Activated gamma-delta T cell treated with anti-CD3 and anti-CD28 coated beads, Interleukin-2, amount 50 U/mL, for 16 hours (primary cell): ENCODE measurements at regions not wholly inside any gene's neighbourhood (a gene's known extent, or its start where the extent isn't known, plus 50 kb on each side); places are given as distances from the start of the nearest gene placed in this dataset.

Experiments
- DNase-seq: peaks from one replicate; pipeline ENCODE4 v3.0.0-alpha.2; 2020; ENCODE audit warnings: low read depth

DNA sequence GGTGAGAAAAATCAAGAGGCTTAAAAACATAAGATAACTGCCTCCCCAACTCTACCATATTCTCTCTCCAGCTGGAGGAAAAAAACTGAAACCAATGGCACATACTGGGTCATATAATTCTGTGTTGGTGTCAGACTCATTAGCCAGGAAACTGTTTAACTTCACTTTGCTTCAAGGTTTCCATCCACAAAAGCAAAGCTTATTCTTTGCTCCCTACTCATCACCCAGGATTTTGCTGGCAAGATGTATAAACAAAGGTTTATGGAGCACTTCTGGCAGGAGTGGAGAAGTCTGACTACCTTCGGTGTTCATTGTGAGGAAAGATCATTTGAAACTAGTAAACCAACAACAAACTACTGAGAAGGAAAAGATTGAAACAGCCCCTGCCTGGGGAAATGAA lies 197.5 kb upstream of the SERP2 start:
- no peak for DNase-seq

DNA sequence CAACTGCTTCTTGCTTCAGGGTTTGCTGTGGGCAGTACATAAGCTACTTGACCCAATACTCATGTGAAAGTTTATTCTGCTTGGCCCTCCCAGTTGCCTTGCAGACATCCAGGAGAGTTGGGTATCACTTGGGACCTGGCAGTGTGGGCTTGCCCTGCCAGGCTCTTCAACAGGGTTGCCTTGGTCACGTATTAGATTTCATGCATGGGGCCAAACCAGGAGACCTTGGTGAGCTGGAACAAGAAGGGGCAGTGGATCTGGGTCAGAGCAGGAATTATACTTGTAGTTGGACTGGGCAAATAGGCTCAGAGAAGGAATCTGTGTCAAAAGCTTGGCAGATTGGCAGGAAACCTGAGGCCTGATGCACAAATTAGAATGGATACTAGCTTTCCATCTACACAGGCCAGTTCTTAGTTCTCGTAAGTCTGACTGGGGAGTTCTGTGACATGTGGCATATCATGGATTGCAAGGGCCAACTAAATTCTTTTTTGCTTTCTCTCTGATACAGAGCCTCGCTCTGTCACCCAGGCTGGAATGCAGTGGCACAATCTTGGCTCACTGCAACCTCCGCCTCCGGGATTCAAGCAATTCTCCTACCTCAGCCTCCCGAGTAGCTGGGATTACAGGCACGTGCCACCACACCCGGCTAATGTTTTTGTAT lies 192.6 kb upstream of the SERP2 start:
- DNase-seq: no peak

GRCh38 chr13:44181931-44182330 lies 191.7 kb upstream of the SERP2 start:
- no peak for DNase-seq

GRCh38 chr13:44184740-44185139 lies 188.9 kb upstream of the SERP2 start:
- no peak for DNase-seq

DNA sequence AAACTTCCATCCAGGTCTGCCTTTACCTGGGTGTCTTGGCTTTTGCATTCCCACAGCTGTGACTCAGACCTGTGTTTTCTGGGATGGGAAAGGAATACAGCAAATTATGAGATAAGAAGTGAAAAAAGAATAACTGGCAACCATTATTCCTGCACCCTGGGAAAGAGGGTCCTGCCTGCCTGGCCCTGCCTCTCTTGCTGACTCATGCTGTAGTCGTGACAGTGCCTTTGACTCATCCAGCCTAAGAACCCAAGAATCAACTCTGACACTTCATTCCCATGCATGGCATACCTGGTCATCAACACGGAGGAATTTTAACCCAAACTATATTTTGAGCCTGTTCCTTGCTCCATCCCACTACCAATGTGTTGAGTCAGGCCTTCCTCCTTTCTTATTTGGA lies 185.4 kb upstream of the SERP2 start:
- no peak for DNase-seq

DNA sequence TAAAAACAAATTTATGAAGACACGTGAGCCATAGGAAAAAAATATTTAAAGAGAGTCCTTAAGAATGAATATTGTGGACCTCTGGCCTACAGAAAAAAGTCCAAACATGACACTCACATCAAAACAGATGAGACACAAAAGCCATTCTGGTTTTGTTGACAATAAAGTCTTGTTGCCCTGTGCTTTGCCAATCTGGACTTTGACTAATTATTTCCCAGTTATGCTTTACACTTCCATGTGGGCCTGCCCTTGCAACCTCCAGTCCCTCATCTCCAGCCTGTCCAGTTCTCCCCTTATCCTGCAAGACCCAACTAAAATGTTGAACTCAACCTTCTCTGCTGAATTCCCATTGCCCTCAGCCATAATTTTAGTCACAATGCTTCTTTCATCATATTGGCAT lies 184.5 kb upstream of the SERP2 start:
- DNase-seq: no peak

DNA sequence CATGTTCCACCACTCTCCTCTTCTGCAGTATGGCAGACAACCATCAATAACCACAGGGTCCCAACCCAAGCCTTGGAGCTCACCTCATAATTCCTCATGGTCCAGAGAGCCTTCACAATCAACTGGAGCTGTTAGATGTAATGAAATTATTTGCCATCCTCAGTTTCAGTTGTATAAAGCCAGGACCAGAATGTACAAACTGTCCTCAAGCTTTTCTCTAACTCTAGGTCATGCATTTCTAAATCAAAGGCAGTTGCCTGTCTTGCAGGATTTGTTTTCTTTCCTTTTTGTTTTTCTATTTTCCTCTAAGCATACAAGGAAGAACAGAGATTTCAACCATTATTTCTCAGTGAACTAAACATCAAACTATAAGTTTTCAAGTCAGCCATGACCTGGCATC lies 182.5 kb upstream of the SERP2 start:
- no peak for DNase-seq

GRCh38 chr13:44191504-44192171 lies 182.0 kb upstream of the SERP2 start:
- DNase-seq: peak; percentile 19

DNA sequence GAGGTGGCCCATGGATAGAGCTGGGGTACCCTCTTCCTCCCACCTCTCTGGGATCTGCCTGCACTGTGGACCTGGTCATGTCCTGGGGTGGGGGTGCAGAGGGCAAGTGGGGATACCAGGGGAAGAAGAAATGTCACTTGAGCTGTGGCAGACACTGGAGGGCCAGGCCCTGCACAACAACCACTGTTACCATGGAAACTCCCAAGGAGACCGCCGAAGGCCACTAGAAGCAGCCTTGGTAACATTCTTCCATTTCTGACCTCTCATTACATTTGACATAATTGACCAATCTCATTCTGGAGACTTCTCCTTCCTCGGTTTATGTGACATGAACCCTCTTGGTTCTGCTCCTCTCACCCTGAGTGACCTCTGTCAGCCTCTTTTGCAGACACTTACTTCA lies 179.9 kb upstream of the SERP2 start:
- no peak for DNase-seq

DNA sequence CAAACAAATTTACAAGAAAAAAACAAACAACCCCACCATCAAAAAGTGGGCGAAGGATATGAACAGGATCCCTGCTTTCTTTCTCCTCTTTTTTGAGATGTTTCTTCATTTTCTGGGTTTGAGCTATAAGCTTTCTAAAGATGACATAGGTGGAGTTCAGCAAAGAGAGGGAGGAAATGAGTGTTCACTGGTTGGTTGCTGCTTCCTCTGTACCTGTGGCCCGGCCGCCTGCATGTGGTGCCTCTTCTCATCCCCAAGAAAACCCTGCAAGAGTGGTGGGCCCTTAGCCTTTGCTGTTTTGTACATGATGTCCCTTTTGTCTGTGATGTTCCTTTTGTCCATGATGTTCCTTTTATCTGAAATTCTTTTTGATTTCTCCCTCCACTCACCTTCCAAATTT lies 178.4 kb upstream of the SERP2 start:
- DNase-seq: no peak

DNA sequence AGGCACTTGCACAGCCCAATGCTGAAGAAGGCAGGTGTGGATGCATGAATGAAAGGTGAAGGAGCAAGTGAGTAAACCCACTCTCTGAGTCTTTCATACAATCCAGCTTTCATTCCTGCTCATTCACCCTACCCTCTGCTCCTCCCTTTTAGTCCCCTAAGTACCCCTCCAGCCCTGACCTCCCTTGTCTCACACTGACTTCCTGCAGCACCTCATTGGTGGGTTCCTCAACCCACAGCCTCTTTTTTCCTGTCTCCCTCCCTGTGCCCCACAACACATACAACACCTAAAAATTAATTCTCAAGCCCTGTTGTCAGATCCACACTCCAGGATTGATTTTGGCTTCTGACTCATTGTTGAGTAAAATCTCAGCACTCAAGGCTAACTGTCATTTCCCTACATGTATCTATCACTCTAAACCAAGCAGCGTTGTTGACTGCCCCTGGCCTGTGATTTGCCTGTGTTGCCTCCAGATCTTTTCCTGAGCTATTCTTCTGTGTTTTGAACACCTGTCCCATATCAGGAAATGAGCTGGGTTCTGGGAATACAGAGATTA lies 177.3 kb upstream of the SERP2 start:
- no peak for DNase-seq

DNA sequence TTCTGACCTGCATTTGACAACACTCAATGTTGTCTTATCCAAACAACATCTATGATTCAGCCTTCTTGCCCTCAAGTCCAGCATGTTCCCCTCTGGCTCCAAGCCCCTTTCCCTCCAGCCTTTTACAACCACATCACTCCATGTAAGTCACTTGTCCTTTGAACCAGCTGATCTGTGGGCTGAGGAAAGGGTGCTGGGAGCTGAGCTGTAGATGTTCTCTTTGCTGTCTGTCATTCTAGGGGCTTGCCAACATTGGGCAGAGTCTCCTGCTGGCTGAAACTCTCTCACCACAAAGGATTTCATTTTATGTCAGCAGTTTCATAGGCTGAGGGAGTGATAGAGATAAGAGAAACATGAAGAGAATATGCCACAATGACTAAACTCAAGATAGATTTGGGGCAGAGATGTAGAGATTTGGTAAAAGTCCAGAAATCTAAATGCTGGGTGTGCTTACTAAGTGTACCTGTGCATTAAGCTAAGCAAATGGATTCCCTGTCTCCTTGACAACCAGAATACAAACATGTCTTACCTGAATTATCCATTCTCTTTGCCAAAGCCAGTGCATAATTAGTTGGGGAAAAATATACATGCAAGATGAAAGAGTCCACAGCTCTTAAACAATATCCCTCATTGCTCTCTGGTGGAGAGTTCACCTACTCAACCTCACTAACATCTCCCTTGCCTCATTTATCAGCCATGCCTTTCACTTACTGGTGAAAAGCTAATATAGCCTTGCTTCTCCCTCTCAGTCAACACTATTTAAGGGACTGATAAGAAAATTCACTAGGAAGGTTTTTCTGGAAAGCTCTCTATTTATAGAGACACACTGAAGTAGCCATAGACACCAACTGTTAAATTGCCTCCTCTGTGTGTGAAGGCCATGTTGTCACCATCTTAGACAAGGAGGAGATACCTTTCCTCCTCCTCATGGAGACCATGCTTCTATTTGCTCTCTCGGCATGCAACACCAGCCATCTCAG lies 175.5 kb upstream of the SERP2 start:
- DNase-seq: no peak

DNA sequence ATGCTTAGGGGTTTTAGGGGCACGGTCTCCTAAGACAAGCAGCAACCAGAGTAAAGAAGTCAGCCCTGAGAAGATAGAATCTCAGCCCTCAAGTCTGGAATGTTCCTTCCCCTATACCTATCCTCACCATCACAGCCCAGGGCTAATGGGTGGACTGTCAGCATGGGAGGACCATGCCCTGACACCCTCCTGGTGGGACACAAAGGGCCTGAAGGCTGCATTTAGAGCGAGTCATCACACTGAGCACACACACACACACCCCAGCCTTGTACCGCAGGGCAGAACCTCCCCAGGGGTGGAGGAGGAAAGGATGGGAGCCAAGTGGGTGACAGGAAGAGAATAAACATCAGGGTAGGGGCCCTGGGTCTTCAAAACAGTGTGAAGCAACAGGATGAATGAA lies 174.8 kb upstream of the SERP2 start:
- no peak for DNase-seq

GRCh38 chr13:44199627-44200207 lies 173.9 kb upstream of the SERP2 start:
- DNase-seq: no peak

DNA sequence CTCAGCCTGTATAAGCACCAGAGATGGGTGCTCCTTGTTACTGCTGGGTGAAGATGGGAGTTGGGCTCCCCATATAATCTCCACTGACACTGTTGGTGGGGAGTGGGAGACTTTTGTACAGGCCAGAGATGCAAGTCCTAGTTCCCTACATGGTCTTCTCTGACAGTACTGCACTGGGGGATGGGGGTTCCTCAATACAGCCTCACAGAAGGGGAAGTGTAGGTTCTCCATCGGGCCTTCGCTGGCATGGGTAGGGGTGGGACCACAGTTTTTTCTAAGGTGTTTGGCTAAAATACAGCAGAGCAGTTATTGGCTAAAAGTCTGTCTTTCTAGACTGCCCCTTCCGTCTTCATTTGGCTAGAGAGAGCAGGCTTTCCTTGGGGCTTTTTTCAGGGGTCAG lies 167.2 kb upstream of the SERP2 start:
- no peak for DNase-seq

- no peak for DNase-seq
Measured at GRCh38 chr13:44207476-44207875, 166.1 kb upstream of the SERP2 start.

DNA sequence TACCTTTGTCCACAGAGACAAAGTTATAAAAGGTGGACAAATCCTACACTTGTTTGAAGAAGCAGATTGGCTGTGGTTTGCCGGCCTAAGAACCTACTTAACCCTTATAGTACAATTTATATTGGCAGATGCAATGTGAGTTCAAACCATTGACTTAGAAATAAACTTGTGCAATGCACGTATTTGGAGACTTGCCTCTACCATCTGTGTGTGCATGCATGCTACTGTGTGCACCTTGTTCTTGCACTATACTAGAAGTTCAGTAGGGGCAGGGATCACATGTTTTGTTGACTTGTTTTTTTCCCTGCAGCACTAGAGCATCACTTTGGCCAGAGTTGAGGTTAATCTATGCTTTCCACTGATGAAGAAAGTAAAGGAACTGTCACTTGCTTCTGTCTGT lies 163.1 kb upstream of the SERP2 start:
- no peak for DNase-seq

GRCh38 chr13:44211286-44211685 lies 162.3 kb upstream of the SERP2 start:
- no peak for DNase-seq

DNA sequence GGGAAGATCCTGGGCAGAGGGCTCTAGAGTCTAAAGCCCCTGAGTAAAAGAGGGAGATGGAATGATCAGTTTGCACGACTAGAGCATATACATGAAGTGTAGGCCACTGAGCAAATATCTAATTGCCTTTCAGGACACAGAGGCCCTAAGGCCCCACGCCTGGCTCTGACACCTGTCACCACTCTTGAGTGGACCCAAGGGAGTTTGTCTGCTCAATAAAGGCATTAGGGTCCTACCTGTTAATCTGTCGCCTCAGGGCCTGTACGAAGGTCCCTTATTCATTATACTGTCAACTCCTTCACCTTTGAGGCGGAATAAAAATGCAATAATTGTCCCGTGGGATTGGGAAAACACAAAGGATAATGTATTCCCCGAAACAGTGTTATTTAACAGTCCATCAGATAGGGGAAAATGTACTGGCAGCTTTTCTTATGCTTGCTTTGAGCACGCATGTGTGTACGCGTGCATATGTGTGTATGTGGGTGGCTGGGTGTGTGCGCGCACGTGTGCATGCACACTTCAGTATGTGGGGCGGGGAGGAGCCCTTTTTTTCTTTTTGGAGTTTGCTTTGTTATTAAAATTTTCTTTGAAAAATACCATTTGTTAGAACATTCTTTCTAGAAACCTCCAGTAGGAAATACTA lies 161.8 kb upstream of the SERP2 start:
- DNase-seq: no peak

DNA sequence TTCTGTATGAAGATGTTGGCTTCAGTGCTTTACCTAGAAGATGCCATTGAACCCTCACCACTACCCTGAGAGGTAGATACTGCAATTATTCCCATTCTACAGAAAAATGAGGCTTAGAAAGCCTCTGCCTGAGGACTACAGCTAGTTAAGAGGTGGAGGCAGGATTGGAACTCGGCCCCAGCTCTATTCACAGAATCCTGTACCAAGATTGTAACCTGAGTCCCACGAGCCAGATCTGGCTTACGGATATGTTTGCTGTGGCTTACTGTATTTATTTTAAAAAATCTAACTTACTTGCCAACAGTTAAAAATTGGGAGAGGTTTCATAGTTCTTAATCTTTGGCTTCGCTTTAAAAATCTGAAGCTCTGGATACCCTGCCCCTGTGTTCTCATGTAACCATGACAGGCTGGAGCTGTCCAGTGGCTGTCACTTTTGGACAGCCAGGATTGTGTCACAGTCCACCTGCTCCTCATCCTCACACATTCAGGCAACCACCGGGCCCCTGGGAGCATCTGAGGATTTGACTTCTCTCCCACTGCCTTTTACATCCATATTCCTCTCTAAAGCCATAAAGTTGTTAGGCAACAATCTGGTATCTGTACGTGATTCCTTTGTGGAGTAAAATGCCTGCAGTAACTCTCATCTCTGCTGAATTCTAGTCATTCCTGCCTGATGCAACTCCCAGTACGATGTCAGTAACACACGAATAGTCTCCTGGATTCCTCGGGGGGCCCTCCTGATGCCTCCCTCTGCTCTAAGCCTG lies 160.8 kb upstream of the SERP2 start:
- no peak for DNase-seq
